ENCODE measurements at regions not wholly inside any gene's neighbourhood (a gene's known extent, or its start where the extent isn't known, plus 50 kb on each side); places are given as distances from the start of the nearest gene placed in this dataset.

GRCh38 chr17:72338847-72339790 is 218.3 kb downstream of the SOX9 start:
- TF ChIP-seq MAX (IDR thresholded peaks at IDR 0.05; ENCODE audit: insufficient read depth, insufficient read length) (no peak), POLR2A (IDR thresholded peaks at IDR 0.05; ENCODE audit: low read depth, low read length) (no peak)
